BJ (cell line): ENCODE measurements at regions not wholly inside any gene's neighbourhood (a gene's known extent, or its start where the extent isn't known, plus 50 kb on each side); places are given as distances from the start of the nearest gene placed in this dataset.

Experiments
- CTCF ChIA-PET: fragments of 350-600 bp; formaldehyde crosslinking; extraction: SDS; loops from one replicate; lab custom pipeline; 2021; ENCODE audit warnings: antibody characterized with exemption, inconsistent platforms; lab: Yijun Ruan, JAX
- POLR2A ChIA-PET: fragments of 300-600 bp; sonication (Branson Sonifier 250); formaldehyde crosslinking; extraction: SDS; loops from one replicate; lab custom pipeline; 2021; ENCODE audit warnings: antibody characterized with exemption; lab: Charles Lee
- DNase-seq: peaks from one replicate; pipeline ENCODE4 v3.0.0-alpha.2; 2011; ENCODE audit warnings: low read depth
- H3K27me3 ChIP-seq: 2 replicates; pipeline ENCODE4 v1.6.0; 2011; ENCODE audit warnings: low read length; ENCODE audit not compliant: control insufficient read depth, insufficient read depth
- H3K36me3 ChIP-seq: 2 replicates; pipeline ENCODE4 v1.5.1; 2011; ENCODE audit warnings: low read length; ENCODE audit not compliant: control insufficient read depth, insufficient read depth
- H3K4me3 ChIP-seq: 2 replicates; pipeline ENCODE4 v1.5.1; 2011; ENCODE audit warnings: low read depth, mild to moderate bottlenecking, control low read depth, low read length
- CTCF ChIP-seq: IDR thresholded peaks from 2 replicates; pipeline ENCODE4 v1.5.1; 2011; ENCODE audit warnings: low read depth, mild to moderate bottlenecking, control low read depth, inconsistent platforms, low read length, moderate library complexity; ENCODE audit not compliant: insufficient read depth

- H3K36me3 ChIP-seq = no peaks in the 10 kb centered on the region
- H3K27me3 ChIP-seq = no peaks in the 10 kb centered on the region
- CTCF ChIA-PET = interaction anchor here (1.0 kb wide), 1 partner anchor 14 kb away, joined by 3 read pairs; no protein-coding TSS in a partner anchor
- no peak overlapping the region for H3K4me3 ChIP-seq
- TF ChIP-seq CTCF = no peak
- POLR2A ChIA-PET = no interaction called here
- no peak for DNase-seq
Measured at GRCh38 chr15:38046257-38047051, 112.0 kb downstream of the TMCO5A start.

DNA sequence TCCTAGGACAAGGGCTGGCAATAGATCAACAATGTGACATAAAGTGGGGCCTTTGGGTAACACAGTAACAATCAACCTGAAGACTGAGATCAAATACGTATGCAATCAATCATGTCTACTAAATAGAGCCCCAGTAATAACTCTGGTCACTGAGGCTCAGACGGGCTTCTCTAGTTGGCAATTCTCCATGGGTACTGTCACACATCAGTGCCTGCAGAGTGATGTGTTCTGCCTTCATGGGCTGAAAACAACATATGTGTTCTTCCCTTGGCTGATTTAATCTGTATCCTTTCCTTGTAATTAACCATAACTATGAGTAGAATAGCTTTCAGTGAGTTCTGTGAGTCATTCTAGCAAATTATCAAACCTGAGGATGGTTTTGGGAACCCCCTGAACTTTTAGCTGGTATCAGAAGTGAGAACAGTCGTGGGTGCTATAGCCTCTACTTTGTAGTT, 113.6 kb downstream of the TMCO5A start:
- CTCF ChIA-PET = no interaction called here
- no peak for TF ChIP-seq CTCF
- DNase-seq = no peak
- H3K27me3 ChIP-seq = no peaks in the 10 kb centered on the region
- H3K36me3 ChIP-seq = no peaks in the 10 kb centered on the region
- POLR2A ChIA-PET = no interaction called here
- H3K4me3 ChIP-seq = no peak overlapping the region

DNA sequence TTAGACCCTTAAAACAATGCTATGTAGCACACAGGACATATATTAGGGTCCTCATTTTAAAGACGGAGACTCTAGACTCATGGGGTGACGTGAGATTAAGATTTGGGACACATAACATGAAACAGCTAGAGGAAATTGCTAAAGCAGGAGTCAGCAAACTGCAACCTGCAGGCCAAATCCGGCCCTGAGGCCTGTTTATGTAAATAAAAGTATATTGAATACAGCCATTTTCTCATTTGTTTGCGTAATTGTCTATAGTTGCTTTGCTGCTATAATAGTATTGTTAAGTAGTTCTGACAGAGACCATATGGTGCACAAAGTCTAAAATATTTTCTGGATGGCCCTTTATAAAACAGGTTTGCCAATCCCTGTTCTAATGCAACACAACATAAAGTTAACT, 115.5 kb downstream of the TMCO5A start:
- no peak for DNase-seq
- no peak overlapping the region for H3K4me3 ChIP-seq
- TF ChIP-seq CTCF = no peak
- CTCF ChIA-PET = interaction anchor here (1.0 kb wide), 1 partner anchor 42 kb away, joined by 4 read pairs; no protein-coding TSS in a partner anchor
- no peaks in the 10 kb centered on the region for H3K36me3 ChIP-seq
- POLR2A ChIA-PET = interaction anchor here (0.6 kb wide), 1 partner anchor 202 kb away, joined by 3 read pairs; the partner anchor contains the start of gene SPRED1
- no peaks in the 10 kb centered on the region for H3K27me3 ChIP-seq

GRCh38 chr15:38050529-38051448, 116.3 kb downstream of the TMCO5A start:
- no peaks in the 10 kb centered on the region for H3K27me3 ChIP-seq
- ChIA-PET POLR2A (interaction anchor here (0.6 kb wide), 1 partner anchor 201 kb away, joined by 3 read pairs; the partner anchor contains the start of gene SPRED1), CTCF (interaction anchor here (0.6 to 1.0 kb wide), 2 partner anchors 43 to 391 kb away, joined by 3 to 4 read pairs; no protein-coding TSS in a partner anchor)
- H3K4me3 ChIP-seq = no peak overlapping the region
- DNase-seq = no peak
- TF ChIP-seq CTCF = no peak
- no peaks in the 10 kb centered on the region for H3K36me3 ChIP-seq
